Ovary (tissue), 1 donor: ENCODE measurements at regions not wholly inside any gene's neighbourhood (a gene's known extent, or its start where the extent isn't known, plus 50 kb on each side); places are given as distances from the start of the nearest gene placed in this dataset.

ENCODE experiments used
- EP300 ChIP-seq: sonication (generic); formaldehyde crosslinking; IDR thresholded peaks from one replicate; pipeline ENCODE4 v1.6.1; 2017; ENCODE audit warnings: antibody characterized with exemption
- POLR2A ChIP-seq: fragments of 450-650 bp; IDR thresholded peaks from one replicate; pipeline ENCODE4 v1.6.1; 2017; ENCODE audit warnings: antibody characterized with exemption, mild to moderate bottlenecking, moderate library complexity

- TF ChIP-seq EP300: no peak
- TF ChIP-seq POLR2A: no peak
Measured at GRCh38 chr7:96775046-96775445, 65.4 kb upstream of the SEM1 start.
